Skeletal muscle satellite cell (primary cell): ENCODE measurements at regions not wholly inside any gene's neighbourhood (a gene's known extent, or its start where the extent isn't known, plus 50 kb on each side); places are given as distances from the start of the nearest gene placed in this dataset.

ENCODE experiments used
- H3K27me3 ChIP-seq: 2 replicates; pipeline ENCODE4 v1.7.0; 2013; ENCODE audit warnings: low read length; ENCODE audit not compliant: control insufficient read depth, insufficient read depth
- H3K36me3 ChIP-seq: 2 replicates; pipeline ENCODE4 v1.7.0; 2013; ENCODE audit warnings: mild to moderate bottlenecking, control low read depth, low read length; ENCODE audit not compliant: insufficient read depth
- H3K4me1 ChIP-seq: 2 replicates; pipeline ENCODE4 v1.7.0; 2013; ENCODE audit warnings: low read length; ENCODE audit not compliant: control insufficient read depth, insufficient read depth
- H3K4me2 ChIP-seq: 2 replicates; pipeline ENCODE4 v1.7.0; 2013; ENCODE audit warnings: mild to moderate bottlenecking, low read length
- H3K4me3 ChIP-seq: 2 replicates; pipeline ENCODE4 v1.7.0; 2013; ENCODE audit warnings: low read length
- H3K9ac ChIP-seq: 2 replicates; pipeline ENCODE4 v1.7.0; 2013; ENCODE audit warnings: mild to moderate bottlenecking, low read depth, low read length, moderate library complexity
- H3K9me3 ChIP-seq: replicated peaks from 2 replicates; pipeline ENCODE4 v1.7.0; 2013; ENCODE audit warnings: mild to moderate bottlenecking, control low read depth, low read length

DNA sequence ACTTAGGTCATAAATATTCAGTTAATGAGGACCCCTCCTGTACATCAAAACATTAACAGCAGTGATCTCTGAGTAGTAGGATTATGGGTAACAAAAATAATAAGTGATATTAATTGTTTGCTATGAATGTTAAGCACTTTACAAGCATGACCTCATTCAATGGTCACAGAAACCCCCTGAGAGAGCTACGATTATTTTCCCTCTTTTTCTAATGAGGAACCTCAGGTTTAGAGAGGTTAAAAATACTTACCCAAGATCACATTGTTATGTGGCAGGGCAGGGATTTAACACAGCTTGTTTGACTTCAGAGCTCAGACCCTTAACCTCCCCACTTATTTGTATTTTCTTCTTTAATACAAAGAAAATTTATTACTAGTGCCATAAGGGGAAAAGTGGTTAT is 228.2 kb downstream of the TBL1XR1 start:
- Histone ChIP-seq H3K27me3 (no peaks in the 10 kb centered on the region), H3K36me3 (no peaks in the 10 kb centered on the region), H3K9ac (no peak overlapping the region), H3K9me3 (no peaks in the 10 kb centered on the region), H3K4me1 (no peaks in the 10 kb centered on the region), H3K4me2 (no peak overlapping the region), H3K4me3 (no peak overlapping the region)

DNA sequence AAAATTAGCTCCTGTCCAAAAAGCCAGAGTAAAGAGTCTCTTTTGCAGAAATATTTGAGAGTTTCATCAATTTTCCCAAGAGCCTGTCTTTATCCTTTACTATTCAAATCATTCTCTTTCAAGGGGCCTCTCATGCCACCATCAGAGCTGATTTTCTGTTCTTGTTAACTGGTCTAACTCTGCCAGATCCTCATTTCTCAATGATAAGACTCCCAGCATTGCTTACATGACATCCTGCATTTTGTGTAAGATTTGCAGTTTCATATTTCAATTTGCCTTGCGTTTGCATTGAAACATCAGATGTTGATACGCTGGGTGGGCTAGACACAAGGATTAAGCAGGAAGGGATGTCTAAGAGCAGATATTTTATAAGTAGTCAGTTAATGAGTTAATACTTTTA is 228.7 kb downstream of the TBL1XR1 start:
- no peak overlapping the region for H3K4me2 ChIP-seq
- no peak overlapping the region for H3K9ac ChIP-seq
- no peaks in the 10 kb centered on the region for H3K27me3 ChIP-seq
- H3K36me3 ChIP-seq: no peaks in the 10 kb centered on the region
- H3K4me1 ChIP-seq: no peaks in the 10 kb centered on the region
- H3K9me3 ChIP-seq: no peaks in the 10 kb centered on the region
- H3K4me3 ChIP-seq: no peak overlapping the region

DNA sequence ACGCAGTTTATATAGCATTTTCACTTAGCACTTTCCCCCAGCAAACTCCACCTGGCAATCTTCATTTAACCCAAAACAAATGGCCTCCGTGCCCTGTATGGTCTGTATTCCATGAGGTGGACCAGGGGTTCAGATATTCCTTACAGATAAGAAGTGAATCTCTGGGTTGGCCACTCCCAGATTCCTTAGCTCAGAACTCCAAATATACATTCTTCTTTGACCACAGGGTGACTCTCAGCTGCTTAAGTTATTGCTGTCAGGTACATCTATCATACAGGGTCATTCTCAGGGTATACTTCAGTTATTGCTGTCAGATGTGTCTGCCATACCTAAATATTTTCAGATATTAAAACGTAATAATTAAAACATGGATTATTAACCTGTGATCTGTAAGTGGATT is 229.8 kb downstream of the TBL1XR1 start:
- Histone ChIP-seq H3K27me3 (no peaks in the 10 kb centered on the region), H3K36me3 (no peaks in the 10 kb centered on the region), H3K9ac (no peak overlapping the region), H3K9me3 (no peaks in the 10 kb centered on the region), H3K4me1 (no peaks in the 10 kb centered on the region), H3K4me2 (no peak overlapping the region), H3K4me3 (no peak overlapping the region)

DNA sequence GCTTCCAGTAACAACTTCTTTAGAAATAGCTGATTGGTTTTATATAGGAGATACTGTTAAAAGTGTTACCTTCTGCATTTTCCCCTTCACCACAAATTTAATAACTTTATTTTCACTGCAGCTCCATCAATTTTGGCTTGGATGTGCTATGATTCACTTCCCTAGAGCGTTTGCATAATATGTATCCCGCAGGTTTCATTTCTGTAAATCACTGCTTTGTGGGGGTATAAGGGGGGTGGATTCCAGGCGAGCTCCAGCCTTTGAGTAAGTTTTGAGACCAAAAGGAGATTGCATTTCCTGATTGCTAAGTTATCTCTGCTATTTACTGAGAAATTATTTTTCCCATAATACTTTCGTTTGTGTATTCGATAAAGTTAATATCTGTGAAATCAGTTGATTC is 232.6 kb downstream of the TBL1XR1 start:
- Histone ChIP-seq H3K4me3 (no peak overlapping the region), H3K9me3 (no peaks in the 10 kb centered on the region), H3K36me3 (no peaks in the 10 kb centered on the region), H3K27me3 (no peaks in the 10 kb centered on the region), H3K9ac (no peak overlapping the region), H3K4me1 (no peaks in the 10 kb centered on the region), H3K4me2 (no peak overlapping the region)

DNA sequence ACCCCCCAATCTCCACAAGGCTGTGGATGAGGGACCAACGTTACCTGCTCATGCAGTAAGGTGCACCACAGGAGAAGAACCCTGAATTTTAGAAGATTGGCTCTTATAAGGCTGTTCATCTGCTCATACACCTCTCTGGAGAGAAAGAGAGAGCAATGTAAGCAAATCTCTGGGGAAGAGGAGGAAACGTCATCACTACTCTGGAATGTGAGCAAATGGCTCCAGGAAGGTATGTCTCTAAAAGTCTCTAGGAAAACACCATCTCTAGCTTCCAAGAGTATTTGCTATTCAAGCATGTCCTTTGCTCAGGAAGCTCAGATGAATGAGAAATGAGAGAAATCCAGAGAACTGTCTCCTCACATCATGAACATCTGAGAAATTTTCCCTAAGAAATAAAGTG is 235.4 kb downstream of the TBL1XR1 start:
- no peaks in the 10 kb centered on the region for H3K9me3 ChIP-seq
- H3K9ac ChIP-seq: no peak overlapping the region
- H3K4me3 ChIP-seq: no peak overlapping the region
- H3K4me2 ChIP-seq: no peak overlapping the region
- no peaks in the 10 kb centered on the region for H3K36me3 ChIP-seq
- H3K27me3 ChIP-seq: no peaks in the 10 kb centered on the region
- H3K4me1 ChIP-seq: no peaks in the 10 kb centered on the region

DNA sequence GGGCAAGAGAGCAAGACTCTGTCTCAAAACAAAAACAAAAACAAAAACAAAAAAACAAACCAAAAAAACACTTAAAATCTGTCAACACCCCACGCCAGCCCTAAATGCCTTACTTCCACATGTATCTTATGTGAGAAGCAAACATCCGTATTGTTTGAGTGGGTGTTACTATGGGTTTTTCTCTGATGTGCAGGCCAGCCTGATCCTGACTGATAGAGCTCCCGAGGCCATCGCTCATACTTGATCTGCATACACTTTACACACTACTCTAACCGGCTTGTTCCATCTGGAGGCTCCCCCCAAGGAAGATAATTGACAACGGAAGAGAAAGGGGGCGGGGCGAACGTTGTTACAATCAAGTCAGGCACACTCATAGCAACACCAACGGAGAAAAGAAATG is 237.4 kb downstream of the TBL1XR1 start:
- Histone ChIP-seq H3K9me3 (no peaks in the 10 kb centered on the region), H3K27me3 (no peaks in the 10 kb centered on the region), H3K36me3 (no peaks in the 10 kb centered on the region), H3K4me2 (no peak overlapping the region), H3K4me1 (no peaks in the 10 kb centered on the region), H3K9ac (no peak overlapping the region), H3K4me3 (no peak overlapping the region)

DNA sequence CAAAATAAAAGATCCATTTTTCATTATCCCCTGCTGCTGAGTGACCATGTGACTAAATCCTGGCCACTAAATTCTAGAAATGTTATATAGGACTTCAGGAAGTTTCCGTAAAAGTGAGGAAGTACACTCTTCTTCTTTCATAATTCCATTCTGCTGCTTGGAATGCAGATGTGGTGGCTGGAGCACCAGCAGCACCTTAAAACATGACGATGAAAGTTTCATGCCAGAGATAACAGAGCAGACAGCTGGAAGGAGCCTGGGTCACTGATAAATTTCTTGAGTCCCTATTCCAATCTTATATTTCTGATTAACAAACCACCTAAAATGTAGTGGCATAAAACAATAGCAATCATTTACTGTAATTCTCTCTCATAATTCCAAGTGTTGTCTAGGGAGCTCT is 238.7 kb downstream of the TBL1XR1 start:
- peaks cover 6% of the 10 kb centered on the region for H3K4me1 ChIP-seq
- H3K27me3 ChIP-seq: no peaks in the 10 kb centered on the region
- no peak overlapping the region for H3K4me2 ChIP-seq
- H3K36me3 ChIP-seq: no peaks in the 10 kb centered on the region
- no peaks in the 10 kb centered on the region for H3K9me3 ChIP-seq
- no peak overlapping the region for H3K4me3 ChIP-seq
- no peak overlapping the region for H3K9ac ChIP-seq

DNA sequence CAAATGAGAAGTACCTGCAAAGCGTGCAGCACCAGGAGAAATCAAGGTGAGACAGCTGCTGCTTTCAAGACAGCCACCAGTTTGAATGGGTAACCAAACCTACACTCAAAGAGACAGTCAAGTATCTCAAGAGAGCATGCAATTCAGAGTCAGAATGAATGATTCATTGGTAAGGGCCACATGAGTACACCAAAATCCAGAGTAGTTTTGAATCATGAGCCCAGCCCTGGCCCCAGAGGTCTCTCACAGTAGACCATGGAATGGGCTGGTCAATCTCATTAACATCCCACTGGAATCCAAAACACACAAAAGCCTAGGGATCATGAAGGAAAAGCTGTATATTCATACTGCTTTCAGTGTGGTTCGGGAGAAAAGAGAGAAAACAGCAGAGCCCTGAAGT is 242.8 kb downstream of the TBL1XR1 start:
- Histone ChIP-seq H3K4me3 (no peak overlapping the region), H3K27me3 (no peaks in the 10 kb centered on the region), H3K4me1 (peaks cover 23% of the 10 kb centered on the region), H3K9me3 (no peaks in the 10 kb centered on the region), H3K9ac (no peak overlapping the region), H3K4me2 (no peak overlapping the region), H3K36me3 (no peaks in the 10 kb centered on the region)

DNA sequence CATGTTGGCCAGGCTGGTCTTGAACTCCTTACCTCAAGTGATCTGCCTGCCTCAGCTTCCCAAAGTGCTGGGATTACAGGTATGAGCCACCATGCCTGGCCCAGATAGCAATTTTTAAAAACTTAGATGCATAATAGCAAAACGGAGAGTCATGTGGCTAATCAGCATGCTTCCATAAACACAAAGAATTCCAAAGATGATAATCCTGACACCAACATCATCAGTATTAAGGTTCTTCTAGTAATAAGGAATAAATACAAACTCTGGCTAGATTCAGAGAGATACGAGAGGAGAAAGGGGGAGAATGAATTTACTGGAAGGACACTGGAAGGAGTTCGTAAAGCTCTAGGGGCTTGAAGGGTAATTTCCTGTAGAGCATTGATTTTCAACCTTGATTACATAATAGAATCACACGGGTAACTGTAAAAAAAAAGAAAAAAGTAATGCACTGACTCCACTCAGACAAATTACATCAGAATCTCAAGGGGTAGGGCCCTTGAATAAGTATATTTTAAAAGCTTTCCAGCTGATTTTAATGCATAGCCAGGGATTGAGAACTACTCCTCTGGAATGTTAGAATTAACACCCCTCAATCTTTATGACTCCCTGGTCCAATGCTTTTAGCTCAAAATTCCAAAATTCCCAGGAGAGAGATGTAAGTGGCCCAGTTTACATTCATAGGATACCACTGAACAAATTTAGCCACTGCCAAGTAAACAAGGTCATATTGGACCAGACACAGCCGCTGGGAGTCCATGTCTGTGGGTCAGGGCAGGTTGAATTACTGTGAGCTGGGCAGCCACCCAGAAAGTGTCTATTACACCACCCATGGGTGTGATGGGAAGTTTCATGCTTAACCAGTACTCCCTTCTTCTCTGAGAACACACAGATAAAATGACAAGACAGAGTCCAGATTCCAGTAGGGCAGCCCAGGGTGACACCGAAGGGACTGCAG is 243.9 kb downstream of the TBL1XR1 start:
- Histone ChIP-seq H3K4me3 (no peak overlapping the region), H3K36me3 (no peaks in the 10 kb centered on the region), H3K9ac (no peak overlapping the region), H3K27me3 (no peaks in the 10 kb centered on the region), H3K4me1 (peaks cover 23% of the 10 kb centered on the region), H3K4me2 (no peak overlapping the region), H3K9me3 (no peaks in the 10 kb centered on the region)

DNA sequence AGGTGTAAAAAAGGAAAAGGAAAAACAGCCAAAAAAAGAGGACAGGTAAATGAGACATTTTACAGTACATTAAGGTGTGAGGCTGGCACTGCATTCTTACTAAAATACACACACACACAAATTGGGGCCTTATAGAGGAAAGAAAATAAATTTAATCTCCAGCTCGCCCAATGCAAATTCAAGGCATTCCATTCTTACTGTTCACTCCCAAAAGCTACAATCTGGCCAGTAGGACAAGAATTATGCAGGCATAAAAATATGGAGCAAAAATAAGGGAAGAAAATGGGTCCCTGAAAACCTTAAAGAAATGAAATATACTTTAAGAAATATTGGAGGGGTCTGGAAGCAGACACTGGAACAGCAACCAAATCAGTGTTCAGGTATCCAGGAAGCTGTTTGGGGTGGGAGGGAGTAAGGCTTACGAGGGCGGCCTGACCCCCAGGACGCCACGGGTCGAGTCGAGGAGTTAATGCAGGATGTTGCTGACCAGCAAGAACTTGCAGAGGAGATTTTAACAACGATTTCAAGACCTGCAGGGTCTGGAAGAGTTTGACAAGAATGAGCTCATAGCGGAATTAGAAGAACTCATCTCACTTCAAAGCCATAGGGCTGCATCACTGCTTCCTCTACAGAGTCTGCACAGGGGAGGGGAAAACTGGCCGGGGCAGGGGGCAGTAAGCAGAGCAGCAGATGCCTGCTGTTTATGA is 245.5 kb downstream of the TBL1XR1 start:
- Histone ChIP-seq H3K27me3 (no peaks in the 10 kb centered on the region), H3K9ac (no peak overlapping the region), H3K4me1 (peaks cover 23% of the 10 kb centered on the region), H3K4me2 (no peak overlapping the region), H3K4me3 (no peak overlapping the region), H3K36me3 (no peaks in the 10 kb centered on the region), H3K9me3 (no peaks in the 10 kb centered on the region)

DNA sequence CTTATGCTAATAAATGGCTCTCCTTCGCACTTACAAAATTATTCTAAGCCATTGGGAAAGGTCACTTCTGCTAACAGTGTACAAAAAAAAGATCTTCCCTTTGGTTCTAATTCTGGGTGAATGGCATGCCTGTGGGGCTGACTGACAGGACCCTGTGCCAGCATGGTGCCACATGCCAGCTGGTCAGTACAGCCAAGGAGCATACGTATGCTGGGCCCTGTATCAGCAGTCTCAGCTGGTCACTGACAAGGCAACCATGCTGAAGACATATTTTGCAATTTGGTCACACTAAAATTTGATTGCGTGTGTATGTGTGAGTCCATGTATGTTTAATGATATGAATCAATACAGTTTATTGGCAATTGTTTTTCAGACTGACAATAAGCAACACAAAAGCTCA is 246.1 kb downstream of the TBL1XR1 start:
- H3K36me3 ChIP-seq: no peaks in the 10 kb centered on the region
- no peak overlapping the region for H3K4me3 ChIP-seq
- peaks cover 23% of the 10 kb centered on the region for H3K4me1 ChIP-seq
- H3K9me3 ChIP-seq: no peaks in the 10 kb centered on the region
- H3K9ac ChIP-seq: no peak overlapping the region
- H3K27me3 ChIP-seq: no peaks in the 10 kb centered on the region
- H3K4me2 ChIP-seq: peak overlapping the region; percentile 12
